AG04449 (cell line): ENCODE measurements at regions not wholly inside any gene's neighbourhood (a gene's known extent, or its start where the extent isn't known, plus 50 kb on each side); places are given as distances from the start of the nearest gene placed in this dataset.

Experiments
- CTCF ChIA-PET: fragments of 350-600 bp; formaldehyde crosslinking; extraction: SDS; loops from one replicate; lab custom pipeline; 2021; ENCODE audit warnings: antibody characterized with exemption; lab: Yijun Ruan, JAX
- POLR2A ChIA-PET: fragments of 400-600, 350-600 bp; formaldehyde crosslinking; extraction: SDS; loops from one replicate; lab custom pipeline; 2020; ENCODE audit warnings: antibody characterized with exemption, inconsistent platforms; lab: Yijun Ruan, JAX
- DNase-seq: peaks from one replicate; pipeline ENCODE4 v3.0.0-alpha.2; 2010; ENCODE audit warnings: low read depth, low spot score
- H3K4me3 ChIP-seq: 2 replicates; pipeline ENCODE4 v1.5.1; 2011; ENCODE audit warnings: low read depth, mild to moderate bottlenecking, control low read depth, low read length
- CTCF ChIP-seq: IDR thresholded peaks from one replicate; pipeline ENCODE4 v1.5.1; 2011; ENCODE audit warnings: mild to moderate bottlenecking, moderate library complexity, low read length, control low read depth, inconsistent platforms; ENCODE audit not compliant: insufficient read depth; ENCODE audit errors: missing control alignments

GRCh38 chr2:121999264-121999663 lies 243.8 kb downstream of the TSN start:
- TF ChIP-seq CTCF: no peak
- CTCF ChIA-PET: no interaction called here
- DNase-seq: no peak
- POLR2A ChIA-PET: no interaction called here
- H3K4me3 ChIP-seq: no peak overlapping the region

GRCh38 chr2:122000556-122001340 lies 245.3 kb downstream of the TSN start:
- H3K4me3 ChIP-seq: no peak overlapping the region
- ChIA-PET CTCF (no interaction called here), POLR2A (no interaction called here)
- TF ChIP-seq CTCF: no peak
- no peak for DNase-seq

GRCh38 chr2:122001441-122001874 lies 246.0 kb downstream of the TSN start:
- H3K4me3 ChIP-seq: no peak overlapping the region
- POLR2A ChIA-PET: no interaction called here
- no peak for DNase-seq
- CTCF ChIA-PET: no interaction called here
- TF ChIP-seq CTCF: no peak

GRCh38 chr2:122003196-122003940 lies 247.9 kb downstream of the TSN start:
- ChIA-PET CTCF (no interaction called here), POLR2A (no interaction called here)
- no peak for DNase-seq
- H3K4me3 ChIP-seq: no peak overlapping the region
- no peak for TF ChIP-seq CTCF

- no peak for TF ChIP-seq CTCF
- ChIA-PET CTCF (no interaction called here), POLR2A (no interaction called here)
- DNase-seq: no peak
- no peak overlapping the region for H3K4me3 ChIP-seq
These were observed 251.7 kb downstream of the TSN start for GRCh38 chr2:122007126-122007525.

- no peak for TF ChIP-seq CTCF
- no peak for DNase-seq
- H3K4me3 ChIP-seq: no peak overlapping the region
- CTCF ChIA-PET: no interaction called here
- POLR2A ChIA-PET: no interaction called here
These were observed 252.1 kb downstream of the TSN start for GRCh38 chr2:122007577-122007976.
